ENCODE measurements at regions not wholly inside any gene's neighbourhood (a gene's known extent, or its start where the extent isn't known, plus 50 kb on each side); places are given as distances from the start of the nearest gene placed in this dataset.

GRCh38 chr13:50261130-50261901, 246.1 kb downstream of the KCNRG start:
- POLR2A ChIA-PET (ENCODE audit: unreplicated experiment), result no interaction called here
- ATAC-seq (ENCODE audit: low read depth), result no peak

More at GRCh38 chr13:50261130-50261901, 246.1 kb downstream of the KCNRG start:
- no peak overlapping the region for H2AFZ ChIP-seq (replicated peaks; ENCODE audit: low read length, poor library complexity)
- no peak overlapping the region for H3K18ac ChIP-seq (ENCODE audit: low read depth, low read length)
- H3K9me3 ChIP-seq (ENCODE audit: control insufficient read depth, insufficient read depth, low read length), result no peaks in the 10 kb centered on the region
- DNase-seq, result no peak
- H4K20me1 ChIP-seq (ENCODE audit: insufficient read depth, low read length), result no peaks in the 10 kb centered on the region
- no peak overlapping the region for H4K91ac ChIP-seq (ENCODE audit: insufficient read depth, low read depth, low read length)
- no peak overlapping the region for H4K8ac ChIP-seq (ENCODE audit: low read depth in 2 of 2, low read length in 2 of 2)
- no peak overlapping the region for H2BK5ac ChIP-seq (ENCODE audit: low read depth, low read length, poor library complexity, severe bottlenecking)
- no peak overlapping the region for H3K4ac ChIP-seq (ENCODE audit: low read depth, low read length)
- no peaks in the 10 kb centered on the region for H3K4me1 ChIP-seq (ENCODE audit: control insufficient read depth, insufficient read depth, low read length)
- H3K9ac ChIP-seq (ENCODE audit: low read depth, low read length), result no peak overlapping the region
- dilution Hi-C loops (cut with HindIII; ENCODE audit: low sequenced_read_pairs, unreplicated experiment), result no loop called here
- H2BK15ac ChIP-seq (ENCODE audit: low read depth, low read length), result no peak overlapping the region
- CTCF ChIA-PET, result interaction anchor here (0.6 to 0.9 kb wide), 2 partner anchors 19 to 89 kb away, joined by 3 read pairs; no protein-coding TSS in a partner anchor
- H3K14ac ChIP-seq (replicated peaks; ENCODE audit: low read depth, low read length), result no peak overlapping the region
- no peak overlapping the region for H3K27ac ChIP-seq (ENCODE audit: insufficient read depth, low read length)
- no peak overlapping the region for H4K5ac ChIP-seq (ENCODE audit: low read depth, low read length)
- peaks cover 13% of the 10 kb centered on the region for H3K27me3 ChIP-seq (ENCODE audit: control insufficient read depth, insufficient read depth, low read length)
- H3K36me3 ChIP-seq (ENCODE audit: control insufficient read depth, insufficient read depth, low read length), result no peaks in the 10 kb centered on the region
- intact Hi-C loops (cut with micrococcal nuclease), result no loop called here
- in situ Hi-C loops (cut with MboI; ENCODE audit: low sequenced_read_pairs), result no loop called here
- H3K79me1 ChIP-seq (ENCODE audit: low read depth in 1 of 2, low read length in 2 of 2), result no peaks in the 10 kb centered on the region
- H3K4me3 ChIP-seq (ENCODE audit: insufficient read depth, low read depth, low read length), result no peak overlapping the region
- no TSS peak for BruUV-seq (replicated peaks)
- TF ChIP-seq FOS (IDR thresholded peaks at IDR 0.05; ENCODE audit: low read depth, low read length), result no peak
- no peak for TF ChIP-seq USF2 (IDR thresholded peaks at IDR 0.05; ENCODE audit: low read depth, low read length)
- no peak for TF ChIP-seq MXI1 (IDR thresholded peaks at IDR 0.05; ENCODE audit: borderline replicate concordance, low read depth, low read length)
- no peak overlapping the region for H2AK9ac ChIP-seq (replicated peaks; ENCODE audit: low read depth, low read length, poor library complexity)
- H2BK120ac ChIP-seq (ENCODE audit: low read depth, low read length), result no peak overlapping the region
- WGBS, 2 experiments (ENCODE audit: extremely low coverage in 2 of 2, insufficient read length in 1 of 2), result 80% methylated on average over 2 of the region's 6 CpGs; no CpG with 5 or more reads in 1 of the 2 experiments
- H2AK5ac ChIP-seq (ENCODE audit: low read depth, low read length), result no peak overlapping the region
- no peak overlapping the region for H3K56ac ChIP-seq (ENCODE audit: extremely low read depth, insufficient read depth, low read length)
- no peak overlapping the region for H2BK20ac ChIP-seq (ENCODE audit: low read depth, low read length)
- no peak overlapping the region for H3K4me2 ChIP-seq (ENCODE audit: low read depth, low read length)
- no peak overlapping the region for H3K23ac ChIP-seq (ENCODE audit: low read depth, low read length)
- H3K9me1 ChIP-seq (ENCODE audit: insufficient read depth, low read length), result no peaks in the 10 kb centered on the region
